H1 (cell line): ENCODE measurements at regions not wholly inside any gene's neighbourhood (a gene's known extent, or its start where the extent isn't known, plus 50 kb on each side); places are given as distances from the start of the nearest gene placed in this dataset.

ENCODE experiments used
- CTCF ChIP-seq, 3 experiments: IDR thresholded peaks; 1 replicate in 2 of 3; 2 replicates in 1 of 3; pipeline versions ENCODE4 v1.5.1 to v1.6.1; 2011; ENCODE audit warnings: low read length in 3 of 3, mild to moderate bottlenecking in 3 of 3, inconsistent platforms in 2 of 3, low read depth in 1 of 3, moderate library complexity in 1 of 3; ENCODE audit not compliant: insufficient read depth in 1 of 3; ENCODE audit errors: control extremely low read depth in 1 of 3
- JUN ChIP-seq: IDR thresholded peaks from 2 replicates; pipeline ENCODE4 v1.6.1; 2011; ENCODE audit warnings: low read depth, mild to moderate bottlenecking, improper control_type of control experiment, low read length
- KDM5A ChIP-seq: fragments of 200-600 bp; IDR thresholded peaks from 2 replicates; pipeline ENCODE4 v1.7.1; 2012; ENCODE audit warnings: mild to moderate bottlenecking, low read length, inconsistent platforms, mixed read lengths
- MAX ChIP-seq: IDR thresholded peaks from 2 replicates; pipeline ENCODE4 v1.6.1; 2012; ENCODE audit warnings: inconsistent platforms
- RNF2 ChIP-seq: fragments of 200-900, 300-1000 bp; sonication (generic); IDR thresholded peaks from 2 replicates; pipeline ENCODE4 v1.7.1; 2016; ENCODE audit warnings: borderline replicate concordance, low read depth, mild to moderate bottlenecking, antibody characterized with exemption, low read length; ENCODE audit not compliant: poor library complexity, severe bottlenecking; ENCODE audit errors: missing control alignments
- ZNF274 ChIP-seq: IDR thresholded peaks from 2 replicates; pipeline ENCODE4 v1.7.0; 2012; ENCODE audit warnings: low read length, borderline replicate concordance; ENCODE audit errors: extremely low read depth

GRCh38 chr1:182283746-182284544 lies 107.6 kb downstream of the GLUL start:
- TF ChIP-seq KDM5A (no peak), CTCF (IDR thresholded peaks at IDR 0.05; ENCODE audit: control extremely low read depth in 1 of 3, insufficient read depth in 1 of 3, low read depth in 1 of 3, low read length in 3 of 3) (no peak), MAX (no peak), JUN (no peak), ZNF274 (no peak), RNF2 (no peak)
